Stimulated activated naive B cell treated with anti-CD40 and anti-IgM and Interleukin-4, amounts not matched to agents 10 μg/mL and 1 μg/mL and 100 μg/mL, for 72 hours (primary cell): ENCODE measurements at regions not wholly inside any gene's neighbourhood (a gene's known extent, or its start where the extent isn't known, plus 50 kb on each side); places are given as distances from the start of the nearest gene placed in this dataset.

ENCODE experiments used
- ATAC-seq, 2 donors: fragments of 150-1000 bp; cut with Tn5 transposase; replicated peaks; 2 replicates each; pipeline ENCODE4 v1.10.0; 2021; ENCODE audit warnings: moderate library complexity in 1 of 2
- DNase-seq: peaks from one replicate; pipeline ENCODE4 v3.0.0; 2021
- H3K27ac Mint-ChIP-seq: one replicate; pipeline ENCODE4 v1.8.0; 2022; ENCODE audit warnings: mild to moderate bottlenecking, mixed read lengths
- H3K27me3 Mint-ChIP-seq, 2 donors: one replicate each; pipeline ENCODE4 v1.8.0; 2022; ENCODE audit warnings: mixed read lengths in 2 of 2
- H3K36me3 Mint-ChIP-seq, 2 donors: one replicate each; pipeline ENCODE4 v1.8.0; 2022; ENCODE audit warnings: mixed read lengths in 2 of 2, mild to moderate bottlenecking in 1 of 2
- H3K4me1 Mint-ChIP-seq, 2 donors: one replicate each; pipeline ENCODE4 v1.8.0; 2022; ENCODE audit warnings: mixed read lengths in 2 of 2, mild to moderate bottlenecking in 1 of 2
- H3K4me3 Mint-ChIP-seq, 2 donors: one replicate each; pipeline ENCODE4 v1.8.0; 2022; ENCODE audit warnings: mild to moderate bottlenecking in 2 of 2, mixed read lengths in 2 of 2, moderate library complexity in 1 of 2
- H3K9me3 Mint-ChIP-seq, 2 donors: one replicate each; pipeline ENCODE4 v1.8.0; 2022; ENCODE audit warnings: mixed read lengths in 2 of 2, mild to moderate bottlenecking in 1 of 2

- Mint-ChIP-seq H3K27ac (no peak overlapping the region), H3K9me3 (peaks cover 0 to 1% of the 10 kb centered on the region in 2 donors), H3K27me3 (peaks cover 56 to 80% of the 10 kb centered on the region in 2 donors), H3K4me3 (no peak overlapping the region), H3K4me1 (peaks cover 12 to 16% of the 10 kb centered on the region in 2 donors), H3K36me3 (no peaks in the 10 kb centered on the region)
- ATAC-seq: peak; percentile 69 to 72
- no peak for DNase-seq
Observed at GRCh38 chr15:94586099-94586498, 354.7 kb downstream of the MCTP2 start.

DNA sequence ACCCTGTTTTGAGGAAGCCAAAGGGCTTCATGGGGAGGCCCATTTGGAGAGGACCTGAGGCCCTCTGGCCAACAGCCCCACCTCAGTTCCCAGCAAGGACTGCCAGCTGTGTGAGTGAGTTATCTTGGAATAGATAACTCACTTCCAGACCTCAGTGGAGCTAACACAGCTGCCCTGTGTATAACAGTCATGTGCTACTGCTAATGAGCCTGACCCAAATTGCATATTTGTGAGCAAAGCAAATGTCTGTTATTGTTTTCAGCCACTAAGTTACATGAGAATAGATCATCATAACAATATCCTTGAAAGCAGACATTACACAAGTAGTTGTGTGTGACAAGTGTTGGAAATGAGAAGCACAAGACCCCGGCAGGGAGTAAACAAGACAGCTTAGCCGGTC is 355.8 kb downstream of the MCTP2 start:
- Mint-ChIP-seq H3K4me1 (peaks cover 12 to 16% of the 10 kb centered on the region in 2 donors), H3K27me3 (peaks cover 52 to 74% of the 10 kb centered on the region in 2 donors), H3K4me3 (no peak overlapping the region), H3K9me3 (peaks cover 0 to 1% of the 10 kb centered on the region in 2 donors), H3K27ac (no peak overlapping the region), H3K36me3 (no peaks in the 10 kb centered on the region)
- DNase-seq (no peak), ATAC-seq (no peak)

DNA sequence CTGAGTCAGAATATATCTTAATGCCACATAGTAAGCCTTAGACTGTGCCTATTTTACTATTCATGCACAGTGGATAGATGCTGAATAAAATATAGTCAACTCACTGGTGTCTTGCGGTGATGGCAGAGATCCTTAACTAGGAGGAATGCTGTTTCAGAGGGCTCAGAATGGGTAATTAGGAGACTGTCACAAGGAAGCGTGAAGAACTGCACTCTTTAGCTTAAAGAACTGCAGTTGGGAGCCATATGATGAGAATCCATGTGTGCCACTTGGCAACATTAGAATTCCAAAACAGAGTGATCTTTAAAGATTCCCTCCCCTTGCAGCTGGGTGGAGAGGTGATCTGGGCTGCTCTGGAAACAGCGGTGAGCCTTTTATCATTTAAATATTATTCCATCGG is 357.6 kb downstream of the MCTP2 start:
- Mint-ChIP-seq H3K9me3 (peaks cover 0 to 1% of the 10 kb centered on the region in 2 donors), H3K27ac (no peak overlapping the region), H3K36me3 (no peaks in the 10 kb centered on the region), H3K4me1 (peaks cover 10 to 16% of the 10 kb centered on the region in 2 donors), H3K4me3 (no peak overlapping the region), H3K27me3 (peaks cover 53 to 74% of the 10 kb centered on the region in 2 donors)
- no peak for DNase-seq
- no peak for ATAC-seq

DNA sequence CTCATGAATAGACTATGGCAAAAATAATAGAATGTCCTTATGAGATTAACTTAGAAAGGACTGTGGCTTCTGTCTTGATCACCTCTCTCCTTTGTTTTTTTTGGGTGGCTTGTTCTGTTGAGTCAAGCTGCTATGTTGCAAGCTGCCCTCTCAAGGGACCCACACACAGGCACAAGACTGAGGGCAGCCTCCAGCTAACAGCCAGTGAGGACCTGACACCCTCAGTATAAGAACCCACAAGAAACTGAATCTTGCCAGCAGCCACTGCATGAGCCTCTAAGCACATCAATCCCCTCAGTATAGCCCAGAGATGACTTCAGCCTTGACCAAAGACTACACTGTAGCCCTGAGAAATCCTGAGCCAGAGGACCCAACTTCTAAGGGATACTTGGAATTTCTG is 361.1 kb downstream of the MCTP2 start:
- ATAC-seq: no peak
- H3K27me3 Mint-ChIP-seq: peaks cover 44 to 62% of the 10 kb centered on the region in 2 donors
- H3K27ac Mint-ChIP-seq: no peak overlapping the region

DNA sequence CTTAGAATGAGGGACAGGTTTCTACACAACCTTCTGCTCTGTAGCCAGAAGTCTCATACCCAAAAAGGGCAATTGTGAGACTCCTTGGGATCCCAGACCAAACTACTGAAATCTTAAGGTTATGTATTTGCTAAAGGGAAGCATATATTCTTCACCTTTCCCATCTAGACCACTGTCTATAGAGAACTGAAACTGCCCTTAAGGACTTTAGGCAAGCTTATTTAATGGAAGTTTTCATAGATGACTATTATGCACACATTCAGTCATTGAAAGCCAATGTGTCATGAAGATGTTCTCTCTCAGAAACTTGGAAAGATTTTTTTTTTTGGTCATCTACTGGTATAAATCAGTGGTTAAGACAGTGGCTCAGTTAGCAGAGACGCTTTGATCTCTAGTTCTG is 365.3 kb downstream of the MCTP2 start:
- Mint-ChIP-seq H3K27me3 (peaks cover 36 to 53% of the 10 kb centered on the region in 2 donors), H3K36me3 (no peaks in the 10 kb centered on the region), H3K4me3 (no peak overlapping the region), H3K4me1 (peaks cover 0 to 2% of the 10 kb centered on the region in 2 donors), H3K27ac (no peak overlapping the region), H3K9me3 (no peaks in the 10 kb centered on the region)
- DNase-seq (no peak), ATAC-seq (peak; percentile 55 to 66)

More for the DNA sequence above, 361.1 kb downstream of the MCTP2 start:
- no peak for DNase-seq
- Mint-ChIP-seq H3K9me3 (no peaks in the 10 kb centered on the region), H3K36me3 (no peaks in the 10 kb centered on the region), H3K4me3 (no peak overlapping the region), H3K4me1 (peaks cover 0 to 2% of the 10 kb centered on the region in 2 donors)

- H3K27me3 Mint-ChIP-seq: peaks cover 29 to 52% of the 10 kb centered on the region in 2 donors
- H3K9me3 Mint-ChIP-seq: peaks cover 0 to 2% of the 10 kb centered on the region in 2 donors
- DNase-seq (no peak), ATAC-seq (no peak)
- no peaks in the 10 kb centered on the region for H3K36me3 Mint-ChIP-seq
- H3K4me1 Mint-ChIP-seq: peaks cover 0 to 2% of the 10 kb centered on the region in 2 donors
- H3K27ac Mint-ChIP-seq: no peak overlapping the region
- no peak overlapping the region for H3K4me3 Mint-ChIP-seq
Observed at GRCh38 chr15:94600505-94600904, 369.1 kb downstream of the MCTP2 start.

- Mint-ChIP-seq H3K27me3 (peaks cover 26 to 52% of the 10 kb centered on the region in 2 donors), H3K36me3 (no peaks in the 10 kb centered on the region), H3K9me3 (peaks cover 0 to 2% of the 10 kb centered on the region in 2 donors), H3K4me1 (peaks cover 4 to 5% of the 10 kb centered on the region in 2 donors), H3K27ac (no peak overlapping the region), H3K4me3 (no peak overlapping the region)
- ATAC-seq (no peak), DNase-seq (no peak)
Observed at GRCh38 chr15:94602754-94603470, 371.6 kb downstream of the MCTP2 start.

DNA sequence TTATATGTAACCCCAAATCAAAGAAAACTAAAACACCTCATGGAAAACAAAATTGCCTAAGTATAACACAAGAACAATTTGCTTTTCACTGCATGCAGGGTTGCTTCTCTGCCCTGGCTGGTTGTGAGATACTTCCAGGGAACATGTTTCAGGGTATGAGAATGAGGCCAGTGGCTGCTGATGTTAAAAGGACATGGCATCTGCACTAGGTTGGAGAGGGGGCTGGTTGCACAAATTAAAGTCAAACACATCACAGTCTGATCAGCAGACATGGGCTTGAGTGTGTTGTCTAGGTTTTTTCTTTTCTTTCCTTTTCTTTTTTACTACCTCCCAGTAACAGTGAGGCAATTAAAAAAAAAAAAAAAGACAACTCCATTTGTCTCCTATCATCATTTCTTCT is 374.9 kb downstream of the MCTP2 start:
- Mint-ChIP-seq H3K4me1 (peaks cover 4 to 5% of the 10 kb centered on the region in 2 donors), H3K4me3 (no peak overlapping the region), H3K36me3 (no peaks in the 10 kb centered on the region), H3K27ac (no peak overlapping the region), H3K27me3 (peaks cover 41 to 53% of the 10 kb centered on the region in 2 donors), H3K9me3 (peaks cover 0 to 2% of the 10 kb centered on the region in 2 donors)
- DNase-seq (no peak), ATAC-seq (no peak)

DNA sequence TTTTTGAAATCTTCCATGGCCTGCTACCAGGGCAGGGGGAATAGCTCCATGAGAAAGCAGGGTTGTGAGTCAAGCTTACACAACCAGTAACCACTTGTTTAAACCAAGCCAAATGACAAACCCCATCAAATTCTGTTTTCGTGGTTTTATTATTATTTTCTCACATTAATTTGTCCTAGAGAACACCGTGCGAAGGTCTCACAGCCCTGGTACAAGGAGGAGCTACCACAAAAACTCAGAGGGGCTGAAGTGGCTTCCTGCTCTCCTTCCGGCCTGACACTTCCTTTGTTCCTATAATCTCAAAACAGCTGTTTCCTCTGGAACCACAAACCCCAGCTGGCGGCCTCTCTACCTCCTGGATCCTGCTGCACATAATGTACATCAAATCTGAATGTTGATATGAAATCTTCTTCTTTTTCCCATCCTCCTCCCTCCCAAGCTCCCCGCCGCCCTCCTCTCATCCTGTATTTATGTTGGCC is 375.9 kb downstream of the MCTP2 start:
- peaks cover 0 to 2% of the 10 kb centered on the region in 2 donors for H3K9me3 Mint-ChIP-seq
- H3K27ac Mint-ChIP-seq: no peak overlapping the region
- DNase-seq (no peak), ATAC-seq (no peak)
- H3K36me3 Mint-ChIP-seq: no peaks in the 10 kb centered on the region
- H3K4me1 Mint-ChIP-seq: peaks cover 4 to 5% of the 10 kb centered on the region in 2 donors
- no peak overlapping the region for H3K4me3 Mint-ChIP-seq
- peaks cover 44 to 57% of the 10 kb centered on the region in 2 donors for H3K27me3 Mint-ChIP-seq

DNA sequence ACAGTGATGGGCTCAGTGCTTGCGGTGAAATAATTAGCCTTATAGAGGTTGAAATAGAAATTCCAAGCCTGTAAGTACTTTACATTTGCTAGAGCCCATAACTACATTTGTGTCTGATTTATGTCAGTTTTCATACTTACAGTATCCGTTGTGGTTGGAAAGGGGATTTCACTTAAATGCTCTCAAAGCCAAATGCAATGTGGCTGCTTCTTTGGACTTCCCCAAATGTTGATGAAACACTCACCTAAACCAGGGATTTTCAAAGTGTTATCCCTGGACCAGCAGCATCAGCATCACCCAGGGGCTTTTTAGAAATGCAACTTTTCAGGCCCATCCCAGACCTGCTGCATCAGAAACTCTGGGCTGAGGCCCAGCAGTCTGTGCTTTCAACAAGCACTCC is 378.7 kb downstream of the MCTP2 start:
- no peak overlapping the region for H3K27ac Mint-ChIP-seq
- peaks cover 44 to 57% of the 10 kb centered on the region in 2 donors for H3K27me3 Mint-ChIP-seq
- peak; percentile 71 to 76 for ATAC-seq
- H3K36me3 Mint-ChIP-seq: no peaks in the 10 kb centered on the region
- H3K4me3 Mint-ChIP-seq: no peak overlapping the region
- H3K9me3 Mint-ChIP-seq: peaks cover 0 to 2% of the 10 kb centered on the region in 2 donors
- DNase-seq: no peak
- H3K4me1 Mint-ChIP-seq: peaks cover 4 to 5% of the 10 kb centered on the region in 2 donors

DNA sequence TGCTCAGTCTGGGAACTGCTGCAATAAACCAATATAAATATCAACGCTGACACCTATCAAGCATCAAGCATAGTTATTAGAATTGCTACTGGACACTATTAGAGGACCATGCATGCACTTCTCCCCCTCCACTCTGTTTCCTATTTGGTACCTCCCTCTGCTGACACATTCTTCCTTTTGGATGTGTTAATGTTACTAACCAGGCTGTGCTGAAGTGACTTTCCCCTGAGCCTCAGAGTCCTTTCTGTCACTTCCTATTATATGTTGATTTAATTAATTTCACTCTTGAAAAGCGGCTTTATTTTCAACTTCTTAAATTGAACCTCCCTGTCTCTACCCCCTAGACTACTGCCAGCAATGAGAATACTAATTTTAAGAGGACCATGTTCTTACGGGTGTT is 379.1 kb downstream of the MCTP2 start:
- Mint-ChIP-seq H3K4me3 (no peak overlapping the region), H3K9me3 (peaks cover under 1% of the 10 kb centered on the region in 2 donors), H3K27ac (no peak overlapping the region), H3K4me1 (peaks cover 4 to 5% of the 10 kb centered on the region in 2 donors), H3K36me3 (no peaks in the 10 kb centered on the region), H3K27me3 (peaks cover 40 to 52% of the 10 kb centered on the region in 2 donors)
- no peak for DNase-seq
- peak; percentile 3 to 5 for ATAC-seq

- Mint-ChIP-seq H3K4me1 (peaks cover 4 to 5% of the 10 kb centered on the region in 2 donors), H3K27me3 (peaks cover 36 to 44% of the 10 kb centered on the region in 2 donors), H3K9me3 (peaks cover 0 to 4% of the 10 kb centered on the region in 2 donors), H3K4me3 (no peak overlapping the region), H3K27ac (no peak overlapping the region), H3K36me3 (no peaks in the 10 kb centered on the region)
- DNase-seq: no peak
- no peak for ATAC-seq
Observed at GRCh38 chr15:94611656-94612055, 380.3 kb downstream of the MCTP2 start.

- Mint-ChIP-seq H3K4me1 (no peaks in the 10 kb centered on the region), H3K36me3 (no peaks in the 10 kb centered on the region), H3K9me3 (peaks cover 0 to 4% of the 10 kb centered on the region in 2 donors), H3K4me3 (no peak overlapping the region), H3K27ac (no peak overlapping the region), H3K27me3 (peaks cover 19 to 29% of the 10 kb centered on the region in 2 donors)
- no peak for ATAC-seq
- DNase-seq: no peak
Observed at GRCh38 chr15:94615688-94616087, 384.3 kb downstream of the MCTP2 start.

- Mint-ChIP-seq H3K4me1 (no peaks in the 10 kb centered on the region), H3K36me3 (no peaks in the 10 kb centered on the region), H3K9me3 (peaks cover 0 to 2% of the 10 kb centered on the region in 2 donors), H3K4me3 (no peak overlapping the region), H3K27me3 (peaks cover 5% of the 10 kb centered on the region in 2 donors), H3K27ac (no peak overlapping the region)
- no peak for DNase-seq
- ATAC-seq: no peak
Observed at GRCh38 chr15:94620632-94621031, 389.3 kb downstream of the MCTP2 start.

DNA sequence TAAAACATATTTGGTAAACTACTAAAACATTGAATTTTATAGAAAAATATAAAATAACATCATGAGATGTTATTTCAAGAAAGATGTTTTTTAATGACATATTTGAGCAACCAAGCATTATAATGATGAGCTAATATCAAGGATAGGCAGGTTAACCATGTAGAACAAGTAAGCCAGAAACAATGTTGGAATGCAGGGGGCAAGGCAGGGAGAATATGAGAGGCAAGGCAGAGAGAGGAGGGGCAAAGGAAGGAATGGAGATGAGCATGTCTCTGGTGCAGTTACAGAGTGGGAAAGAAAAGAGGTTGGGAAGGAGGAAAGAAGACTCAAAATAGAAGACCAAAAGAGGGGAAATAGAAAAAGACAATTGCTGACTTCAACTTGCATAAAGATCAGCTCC is 390.4 kb downstream of the MCTP2 start:
- DNase-seq (no peak), ATAC-seq (no peak)
- Mint-ChIP-seq H3K27ac (no peak overlapping the region), H3K4me3 (no peak overlapping the region), H3K4me1 (no peaks in the 10 kb centered on the region), H3K9me3 (no peaks in the 10 kb centered on the region), H3K36me3 (no peaks in the 10 kb centered on the region), H3K27me3 (peaks cover 5% of the 10 kb centered on the region in 2 donors)
